Activated CD4-positive, alpha-beta T cell treated with anti-CD3 and anti-CD28 coated beads for 36 hours (primary cell): ENCODE measurements at regions not wholly inside any gene's neighbourhood (a gene's known extent, or its start where the extent isn't known, plus 50 kb on each side); places are given as distances from the start of the nearest gene placed in this dataset.

Source experiments
- ATAC-seq: fragments of 200-7000 bp; cut with Tn5 transposase; one replicate; pipeline ENCODE4 v1.10.0; 2021; ENCODE audit warnings: mild to moderate bottlenecking, moderate library complexity
- CTCF ChIA-PET: fragments of 350-600 bp; sonication (Branson Sonifier 250); formaldehyde crosslinking; loops from one replicate; lab custom pipeline; 2021; ENCODE audit warnings: antibody characterized with exemption; lab: Charles Lee
- POLR2A ChIA-PET: fragments of 350-600 bp; sonication (Branson Sonifier 250); formaldehyde crosslinking; loops from one replicate; lab custom pipeline; 2021; ENCODE audit warnings: antibody characterized with exemption, inconsistent platforms; lab: Charles Lee
- DNase-seq: peaks from one replicate; pipeline ENCODE4 v3.0.0-alpha.2; 2020
- H3K27ac Mint-ChIP-seq: one replicate; pipeline ENCODE4 v1.8.0; 2021; ENCODE audit warnings: mixed read lengths
- H3K27me3 Mint-ChIP-seq: one replicate; pipeline ENCODE4 v1.8.0; 2021; ENCODE audit warnings: mixed read lengths
- H3K36me3 Mint-ChIP-seq: one replicate; pipeline ENCODE4 v1.8.0; 2021; ENCODE audit warnings: low read depth, mixed read lengths
- H3K4me1 Mint-ChIP-seq: one replicate; pipeline ENCODE4 v1.8.0; 2021; ENCODE audit warnings: mixed read lengths
- H3K4me3 Mint-ChIP-seq: one replicate; pipeline ENCODE4 v1.8.0; 2021; ENCODE audit warnings: mild to moderate bottlenecking, moderate library complexity, mixed read lengths
- H3K9me3 Mint-ChIP-seq: one replicate; pipeline ENCODE4 v1.8.0; 2021; ENCODE audit warnings: low read depth, mixed read lengths
- intact Hi-C, 2 experiments: fragments of 100-400 bp; cut with DNase I in 1 of 2; cut with micrococcal nuclease in 1 of 2; formaldehyde crosslinking; loops; one replicate each; pipeline versions ENCODE4 v1.14.2 to v1.15.1; 2022 to 2024; cut with DNase I, micrococcal nuclease

DNA sequence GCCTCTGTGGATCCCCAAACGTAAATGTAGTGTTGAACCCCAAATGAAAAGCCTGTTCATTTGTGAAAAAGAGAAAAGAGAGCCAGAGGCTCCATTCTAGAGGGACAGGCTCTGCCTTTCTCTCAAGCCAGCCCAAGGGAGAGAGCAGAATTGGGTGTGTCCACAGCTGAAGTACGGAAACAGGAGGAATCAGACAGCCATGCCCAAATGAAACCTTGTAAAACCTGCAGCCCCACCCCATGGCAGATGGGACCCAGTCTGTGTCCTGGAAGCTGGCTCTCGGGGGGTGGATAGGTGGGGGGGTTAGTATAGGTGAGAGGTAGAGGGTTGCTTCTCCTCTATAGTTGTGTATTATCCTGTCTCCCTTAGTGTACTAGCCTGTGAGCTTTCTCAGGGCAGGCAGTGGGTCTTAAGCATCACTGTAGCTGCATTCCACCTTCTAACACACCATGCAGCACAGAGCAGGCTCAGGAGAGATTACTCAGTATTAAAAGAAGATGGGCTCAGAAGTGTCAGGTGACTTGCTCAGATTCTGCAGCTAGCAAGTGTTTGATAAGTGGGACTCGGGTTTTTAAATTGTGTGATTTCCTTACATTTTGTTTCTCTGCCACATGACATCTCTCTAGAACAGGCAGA is 67.4 kb upstream of the SIPA1L2 start:
- H3K27ac Mint-ChIP-seq: no peak overlapping the region
- DNase-seq (no peak), ATAC-seq (no peak)
- peaks cover 10% of the 10 kb centered on the region for H3K27me3 Mint-ChIP-seq
- CTCF ChIA-PET: interaction anchor here (0.6 to 1.5 kb wide), 3 partner anchors 9 to 592 kb away, joined by 3 read pairs; no protein-coding TSS in a partner anchor
- H3K4me3 Mint-ChIP-seq: no peak overlapping the region
- H3K9me3 Mint-ChIP-seq: no peaks in the 10 kb centered on the region
- POLR2A ChIA-PET: no interaction called here
- no peaks in the 10 kb centered on the region for H3K4me1 Mint-ChIP-seq
- no peaks in the 10 kb centered on the region for H3K36me3 Mint-ChIP-seq
- intact Hi-C loops: no loop called here

GRCh38 chr1:232699814-232700213 is 69.9 kb upstream of the SIPA1L2 start:
- no peaks in the 10 kb centered on the region for H3K36me3 Mint-ChIP-seq
- peaks cover under 1% of the 10 kb centered on the region for H3K4me1 Mint-ChIP-seq
- no peaks in the 10 kb centered on the region for H3K9me3 Mint-ChIP-seq
- CTCF ChIA-PET: no interaction called here
- no peak overlapping the region for H3K27ac Mint-ChIP-seq
- peaks cover 4% of the 10 kb centered on the region for H3K27me3 Mint-ChIP-seq
- ATAC-seq (no peak), DNase-seq (no peak)
- POLR2A ChIA-PET: no interaction called here
- H3K4me3 Mint-ChIP-seq: no peak overlapping the region
- intact Hi-C loops: no loop called here

DNA sequence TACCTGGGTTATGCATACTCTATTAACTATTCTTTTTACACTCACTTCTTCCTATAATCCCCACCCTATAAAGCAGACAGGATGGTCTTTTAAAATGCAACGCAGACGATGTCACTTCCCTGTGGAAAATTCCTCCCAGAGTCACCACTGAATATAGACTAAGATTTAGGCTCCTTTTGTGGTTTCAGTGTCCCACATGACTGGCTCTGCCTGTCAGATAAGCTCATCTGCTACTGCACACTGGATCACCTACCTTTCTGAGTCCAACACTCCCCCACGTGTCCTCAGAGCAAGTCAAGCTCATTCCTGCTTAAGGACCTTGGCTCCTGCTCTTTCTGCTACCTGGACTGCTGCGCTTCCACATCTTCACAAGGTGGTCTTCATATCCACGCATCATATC is 73.0 kb upstream of the SIPA1L2 start:
- Mint-ChIP-seq H3K4me3 (no peak overlapping the region), H3K27ac (no peak overlapping the region), H3K27me3 (peaks cover 4% of the 10 kb centered on the region), H3K36me3 (no peaks in the 10 kb centered on the region), H3K4me1 (peaks cover 3% of the 10 kb centered on the region), H3K9me3 (no peaks in the 10 kb centered on the region)
- ChIA-PET POLR2A (no interaction called here), CTCF (no interaction called here)
- DNase-seq (no peak), ATAC-seq (no peak)
- intact Hi-C loops: no loop called here

DNA sequence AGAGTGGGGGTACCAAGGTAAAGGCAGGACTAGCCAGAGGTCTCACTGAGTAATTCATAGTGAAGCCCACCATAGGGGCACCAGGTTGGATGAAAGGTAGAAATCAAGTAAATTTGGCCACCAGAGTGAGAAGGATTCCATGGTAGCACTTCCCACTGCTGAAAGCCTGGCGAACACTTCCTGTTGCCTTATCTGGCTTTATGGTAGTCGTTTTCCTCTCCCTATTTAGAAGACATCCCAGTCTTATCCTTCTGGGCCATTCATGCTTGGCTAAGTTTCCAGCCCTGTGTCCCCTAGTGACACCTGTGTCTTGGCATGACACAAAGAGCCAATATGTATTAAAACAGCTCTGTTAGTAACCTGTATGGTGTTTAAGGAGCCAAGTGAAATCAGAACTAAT is 74.3 kb upstream of the SIPA1L2 start:
- intact Hi-C loops: no loop called here
- ChIA-PET POLR2A (no interaction called here), CTCF (no interaction called here)
- peaks cover 4% of the 10 kb centered on the region for H3K27me3 Mint-ChIP-seq
- no peaks in the 10 kb centered on the region for H3K9me3 Mint-ChIP-seq
- peaks cover 3% of the 10 kb centered on the region for H3K4me1 Mint-ChIP-seq
- H3K4me3 Mint-ChIP-seq: no peak overlapping the region
- no peak overlapping the region for H3K27ac Mint-ChIP-seq
- no peaks in the 10 kb centered on the region for H3K36me3 Mint-ChIP-seq
- DNase-seq: no peak
- no peak for ATAC-seq

DNA sequence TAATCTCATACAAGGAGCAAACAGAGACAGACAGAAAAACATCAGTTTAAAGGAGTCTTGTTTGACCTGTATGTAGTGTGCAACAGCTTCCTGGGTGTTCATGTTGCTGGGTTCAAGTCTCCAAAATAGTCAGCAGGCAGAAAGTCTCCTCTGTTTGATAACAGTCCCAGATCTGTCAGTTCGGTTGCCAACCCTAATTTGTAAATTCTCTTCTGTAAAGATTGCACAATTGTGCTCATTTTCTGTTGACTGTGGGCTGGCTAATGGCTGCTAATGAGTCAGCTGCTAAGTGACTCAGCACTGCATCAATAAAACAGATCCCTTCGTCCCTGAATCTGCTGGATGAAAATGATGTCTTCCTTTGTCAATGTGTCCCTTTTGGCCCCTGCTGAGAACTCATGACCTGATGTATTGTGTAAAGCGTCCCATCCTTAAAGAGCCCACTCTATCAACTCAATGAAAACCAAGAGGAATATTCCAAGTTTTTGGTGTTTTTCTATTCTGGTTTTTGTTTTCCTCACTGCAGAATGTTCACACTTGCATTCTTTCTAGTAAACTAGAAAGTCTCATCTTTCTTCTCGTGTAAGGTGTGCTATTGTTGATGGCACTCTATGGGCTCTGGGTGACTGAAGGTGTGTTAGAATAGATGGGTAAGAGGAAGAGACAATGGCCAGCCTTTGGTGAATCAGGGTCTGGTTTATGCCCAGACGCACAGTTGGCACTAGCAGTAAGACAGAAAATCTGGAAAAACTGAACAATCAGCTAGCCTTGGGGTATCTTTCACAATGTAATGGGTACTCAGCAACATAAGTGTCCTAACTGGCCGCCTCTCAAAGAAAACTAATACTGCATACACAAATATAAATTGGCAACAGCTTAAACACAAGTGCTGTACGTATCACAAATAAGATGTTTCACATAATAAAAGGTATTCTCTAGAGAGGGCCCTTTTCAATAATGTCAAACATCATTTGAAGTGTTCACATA is 75.1 kb upstream of the SIPA1L2 start:
- Mint-ChIP-seq H3K4me1 (peaks cover 3% of the 10 kb centered on the region), H3K27ac (no peak overlapping the region), H3K4me3 (no peak overlapping the region), H3K36me3 (no peaks in the 10 kb centered on the region), H3K27me3 (peaks cover 4% of the 10 kb centered on the region), H3K9me3 (no peaks in the 10 kb centered on the region)
- peak; percentile 18 for DNase-seq
- ATAC-seq: no peak
- CTCF ChIA-PET: no interaction called here
- intact Hi-C loops: no loop called here
- POLR2A ChIA-PET: no interaction called here

GRCh38 chr1:232705815-232706575 is 76.1 kb upstream of the SIPA1L2 start:
- no peak for DNase-seq
- ChIA-PET CTCF (no interaction called here), POLR2A (no interaction called here)
- H3K9me3 Mint-ChIP-seq: no peaks in the 10 kb centered on the region
- no peak overlapping the region for H3K27ac Mint-ChIP-seq
- H3K4me1 Mint-ChIP-seq: peaks cover 3% of the 10 kb centered on the region
- ATAC-seq: no peak
- H3K36me3 Mint-ChIP-seq: no peaks in the 10 kb centered on the region
- H3K27me3 Mint-ChIP-seq: peaks cover 4% of the 10 kb centered on the region
- intact Hi-C loops: no loop called here
- no peak overlapping the region for H3K4me3 Mint-ChIP-seq

- POLR2A ChIA-PET: no interaction called here
- ATAC-seq (no peak), DNase-seq (no peak)
- Mint-ChIP-seq H3K4me3 (no peak overlapping the region), H3K4me1 (peaks cover 3% of the 10 kb centered on the region), H3K27ac (no peak overlapping the region), H3K36me3 (no peaks in the 10 kb centered on the region), H3K27me3 (peaks cover 2% of the 10 kb centered on the region), H3K9me3 (no peaks in the 10 kb centered on the region)
- intact Hi-C loops: no loop called here
- CTCF ChIA-PET: no interaction called here
These were observed 77.2 kb upstream of the SIPA1L2 start for GRCh38 chr1:232707142-232707541.

DNA sequence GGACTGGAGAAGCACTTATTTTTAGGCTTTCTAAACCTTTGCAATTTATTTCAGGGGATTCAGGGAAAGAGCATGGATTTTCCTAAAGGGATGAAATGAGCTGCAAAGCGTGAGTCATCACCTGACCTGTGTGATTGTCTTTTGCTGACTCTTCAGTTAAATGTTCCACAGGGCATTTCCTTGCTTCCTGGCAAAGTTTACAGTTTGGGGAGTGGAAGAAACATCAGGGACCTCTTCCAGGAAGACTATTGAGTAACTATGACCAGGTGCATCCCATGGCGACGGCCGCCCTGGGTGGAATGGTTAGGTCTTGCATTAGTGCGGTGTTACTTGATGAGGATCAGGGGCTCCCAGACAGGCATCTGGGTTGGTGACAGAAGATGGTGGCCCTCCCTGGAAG is 79.5 kb upstream of the SIPA1L2 start:
- ATAC-seq: no peak
- no peak for DNase-seq
- intact Hi-C loops: no loop called here
- ChIA-PET POLR2A (no interaction called here), CTCF (interaction anchor here (1.3 kb wide), 1 partner anchor 12 kb away, joined by 3 read pairs; no protein-coding TSS in a partner anchor)
- Mint-ChIP-seq H3K27me3 (no peaks in the 10 kb centered on the region), H3K4me1 (peaks cover 3% of the 10 kb centered on the region), H3K27ac (no peak overlapping the region), H3K36me3 (no peaks in the 10 kb centered on the region), H3K9me3 (peaks cover 4% of the 10 kb centered on the region), H3K4me3 (no peak overlapping the region)

DNA sequence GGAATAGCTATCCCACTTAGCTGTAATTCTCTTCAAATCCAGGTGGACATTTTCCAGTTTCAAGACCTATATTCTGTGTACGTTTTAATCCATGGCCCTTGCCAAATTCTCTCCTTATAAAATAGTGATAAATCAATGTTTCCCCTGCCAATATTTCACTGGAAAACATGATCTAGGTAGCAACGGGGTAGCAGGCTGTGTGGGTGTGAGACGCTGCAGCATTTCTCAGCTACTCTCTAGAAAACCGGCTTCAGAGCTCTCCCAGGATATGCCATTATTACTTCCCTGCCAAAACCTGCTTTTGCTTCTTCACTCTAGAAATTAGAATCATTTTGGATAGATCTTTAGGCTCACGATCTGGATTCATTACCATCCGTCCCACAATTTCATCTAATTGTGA is 82.1 kb upstream of the SIPA1L2 start:
- DNase-seq: no peak
- Mint-ChIP-seq H3K36me3 (no peaks in the 10 kb centered on the region), H3K27me3 (peaks cover 1% of the 10 kb centered on the region), H3K27ac (no peak overlapping the region), H3K9me3 (peaks cover 4% of the 10 kb centered on the region), H3K4me3 (no peak overlapping the region), H3K4me1 (no peaks in the 10 kb centered on the region)
- CTCF ChIA-PET: no interaction called here
- ATAC-seq: no peak
- POLR2A ChIA-PET: interaction anchor here (0.5 kb wide), 1 partner anchor 131 kb away, joined by 3 read pairs; no protein-coding TSS in a partner anchor
- intact Hi-C loops: no loop called here

DNA sequence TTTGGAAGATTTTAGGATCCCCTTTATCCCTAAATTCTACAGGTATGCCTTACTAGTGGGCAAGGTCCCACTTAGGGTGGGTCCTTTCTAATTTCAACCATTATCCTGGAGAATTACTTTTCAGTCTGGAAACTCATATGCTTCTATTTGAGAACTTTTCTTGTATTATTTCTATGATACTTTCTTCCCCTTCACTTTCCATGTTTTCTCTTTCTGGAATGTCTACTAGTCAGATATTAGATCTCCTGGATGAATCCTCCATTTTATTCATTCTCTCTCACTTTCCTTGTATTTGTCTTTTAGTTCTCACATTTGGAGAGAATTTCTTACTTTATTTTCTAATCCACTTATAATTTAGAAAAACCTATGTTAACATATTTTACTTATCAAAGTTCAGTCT is 83.9 kb upstream of the SIPA1L2 start:
- Mint-ChIP-seq H3K27ac (no peak overlapping the region), H3K36me3 (no peaks in the 10 kb centered on the region), H3K27me3 (peaks cover 1% of the 10 kb centered on the region), H3K9me3 (peaks cover 4% of the 10 kb centered on the region), H3K4me3 (no peak overlapping the region), H3K4me1 (no peaks in the 10 kb centered on the region)
- CTCF ChIA-PET: no interaction called here
- no peak for DNase-seq
- no peak for ATAC-seq
- intact Hi-C loops: no loop called here
- POLR2A ChIA-PET: no interaction called here

DNA sequence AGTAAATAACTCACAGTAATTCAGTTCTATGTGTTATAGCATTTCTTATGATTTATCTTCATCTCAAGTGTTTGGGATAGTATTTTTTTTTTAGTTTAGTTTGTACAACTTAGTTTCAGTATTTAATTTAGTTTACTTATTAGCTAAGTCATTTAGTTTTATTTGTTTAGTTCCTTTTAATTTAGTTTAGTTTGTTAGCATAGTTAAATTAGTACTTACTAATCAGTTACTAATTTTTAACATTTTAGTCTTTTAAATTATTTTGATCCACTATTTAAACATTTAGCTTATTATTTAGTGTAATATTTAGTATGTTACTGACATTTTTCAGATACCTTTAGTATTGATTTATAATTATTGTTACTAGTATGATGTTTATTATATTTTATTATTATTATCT is 85.2 kb upstream of the SIPA1L2 start:
- intact Hi-C loops: no loop called here
- no peaks in the 10 kb centered on the region for H3K4me1 Mint-ChIP-seq
- ATAC-seq (no peak), DNase-seq (no peak)
- H3K27ac Mint-ChIP-seq: no peak overlapping the region
- peaks cover 5% of the 10 kb centered on the region for H3K27me3 Mint-ChIP-seq
- peaks cover 4% of the 10 kb centered on the region for H3K9me3 Mint-ChIP-seq
- no peak overlapping the region for H3K4me3 Mint-ChIP-seq
- POLR2A ChIA-PET: no interaction called here
- H3K36me3 Mint-ChIP-seq: peaks cover under 1% of the 10 kb centered on the region
- CTCF ChIA-PET: interaction anchor here (0.6 kb wide), 1 partner anchor 350 kb away, joined by 3 read pairs; no protein-coding TSS in a partner anchor
